Stimulated activated CD8-positive, alpha-beta memory T cell treated with anti-CD3 and anti-CD28 coated beads, Interleukin-15, amount 100 ng/mL, for 48 hours (primary cell): ENCODE measurements at regions not wholly inside any gene's neighbourhood (a gene's known extent, or its start where the extent isn't known, plus 50 kb on each side); places are given as distances from the start of the nearest gene placed in this dataset.
"Not testable (repeated sequence)": the region's sequence is repeated elsewhere in the genome, so short reads cannot be mapped to it uniquely, and the experiment has no call there.

ENCODE experiments used
- DNase-seq, 2 donors: peaks; one replicate each; pipeline ENCODE4 v3.0.0-alpha.2; 2020; ENCODE audit warnings: low read depth in 2 of 2

DNA sequence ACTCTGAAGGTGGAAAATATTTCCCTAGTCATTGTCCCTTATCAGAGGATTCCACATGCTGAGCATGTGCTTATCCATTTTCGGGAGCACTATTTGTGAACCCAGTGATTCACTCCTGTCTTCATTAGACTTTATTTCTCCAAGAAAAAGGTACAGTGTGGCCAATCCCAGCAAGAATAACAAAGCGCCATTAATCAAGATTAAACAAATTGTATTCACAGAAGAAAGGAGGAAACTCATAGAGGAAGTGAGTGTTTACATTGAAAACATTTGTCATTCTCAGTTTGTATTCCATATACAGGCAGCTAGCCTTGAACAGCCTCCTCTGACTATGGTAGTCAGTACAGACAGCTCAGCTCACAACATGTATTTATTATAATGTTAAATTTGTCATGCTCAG, 1669.9 kb upstream of the SPRY2 start:
- no peak for DNase-seq

DNA sequence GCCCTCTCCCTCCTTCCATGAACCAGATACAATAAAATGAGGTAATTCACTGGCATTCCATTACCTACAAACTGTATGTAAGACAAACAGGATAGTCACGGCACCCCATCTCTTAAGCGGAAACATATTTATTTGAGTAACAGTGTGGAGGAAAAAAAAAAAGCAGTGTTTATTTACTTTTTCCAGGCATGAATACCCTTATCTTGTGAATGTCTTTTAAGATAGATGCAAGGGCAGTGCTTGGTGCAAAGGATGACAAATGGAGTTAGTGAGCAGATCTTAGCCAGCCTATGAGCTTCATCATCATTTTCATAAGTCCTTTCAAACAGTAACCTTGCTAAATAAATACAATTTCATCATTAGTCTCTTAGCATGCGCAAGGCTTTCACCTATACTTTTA, 1661.8 kb upstream of the SPRY2 start:
- no peak for DNase-seq

- no peak for DNase-seq
These were observed 1654.4 kb upstream of the SPRY2 start for GRCh38 chr13:81995316-81995715.

DNA sequence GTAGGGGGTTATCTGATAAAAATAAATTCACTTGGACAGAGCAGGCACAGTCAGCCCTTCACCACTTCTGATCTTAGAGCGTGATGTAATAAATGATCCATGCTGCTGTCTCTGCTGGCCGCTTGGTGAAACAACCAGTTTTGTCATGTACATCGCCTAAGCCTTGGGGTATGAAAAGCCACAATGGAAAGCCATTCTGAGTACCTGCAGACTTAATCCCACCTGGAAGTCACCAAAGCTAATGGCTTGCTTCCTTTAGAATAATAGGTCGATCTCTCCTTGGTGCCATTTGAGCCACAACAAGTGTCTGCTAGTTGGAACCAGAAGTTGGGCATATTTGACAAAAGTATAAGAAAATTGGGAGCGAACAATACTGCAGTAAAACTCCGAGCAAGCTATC, 1649.7 kb upstream of the SPRY2 start:
- DNase-seq = no peak

GRCh38 chr13:81988567-81988966, 1647.6 kb upstream of the SPRY2 start:
- DNase-seq = no peak

DNA sequence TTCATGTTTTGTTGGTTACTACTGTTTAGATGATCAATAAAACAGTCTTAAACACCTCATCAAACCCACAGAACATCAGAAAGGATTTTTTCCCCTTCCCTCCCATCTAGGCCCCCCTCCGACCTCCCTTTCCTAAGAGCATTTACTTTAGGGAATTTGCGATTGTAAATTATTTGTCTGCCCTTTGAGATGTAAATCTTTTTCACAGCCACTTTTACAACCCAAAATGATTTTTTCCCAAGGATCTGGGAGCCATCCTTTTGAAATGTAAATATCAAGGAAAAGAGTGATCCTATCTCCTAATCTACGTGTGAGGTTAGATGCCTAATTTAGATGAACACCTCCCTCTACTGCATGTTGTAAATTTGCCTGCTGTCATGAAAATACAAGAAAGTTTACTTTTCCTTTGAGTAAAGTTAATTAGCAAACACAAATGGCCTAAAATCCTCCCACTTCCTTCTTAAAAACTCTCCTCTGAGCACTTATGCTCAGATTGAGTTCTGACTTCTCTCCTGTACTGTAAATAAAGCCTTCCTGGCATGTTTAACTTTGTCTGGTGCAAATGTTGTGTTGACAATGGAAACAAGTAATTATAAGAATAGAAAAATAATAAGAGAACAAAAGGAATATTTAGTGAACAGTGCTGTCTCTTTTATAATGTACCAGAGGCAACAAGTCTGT, 1646.9 kb upstream of the SPRY2 start:
- DNase-seq = no peak

- DNase-seq = no peak
These were observed 1646.2 kb upstream of the SPRY2 start for GRCh38 chr13:81987159-81987558.

- DNase-seq = no peak
These were observed 1645.4 kb upstream of the SPRY2 start for GRCh38 chr13:81986308-81986707.

DNA sequence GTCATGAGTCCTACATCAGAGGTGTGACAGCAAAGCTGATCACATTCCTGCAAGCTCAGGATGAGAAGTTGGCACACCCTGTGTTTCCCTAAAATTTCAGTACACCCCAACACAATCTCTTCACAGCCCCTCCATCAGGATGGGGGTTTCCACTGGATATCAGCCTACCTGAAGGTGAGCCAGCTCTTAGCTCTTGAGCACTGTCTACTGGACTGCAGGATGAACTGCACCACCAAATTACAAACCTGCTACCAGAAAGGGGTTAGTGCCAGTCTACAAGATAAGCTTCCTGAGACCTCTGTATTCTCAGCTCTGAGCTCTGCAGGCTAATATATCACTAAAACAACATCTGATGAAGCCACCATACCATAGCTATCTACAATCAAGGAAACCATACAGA, 1616.2 kb upstream of the SPRY2 start:
- DNase-seq = no peak

DNA sequence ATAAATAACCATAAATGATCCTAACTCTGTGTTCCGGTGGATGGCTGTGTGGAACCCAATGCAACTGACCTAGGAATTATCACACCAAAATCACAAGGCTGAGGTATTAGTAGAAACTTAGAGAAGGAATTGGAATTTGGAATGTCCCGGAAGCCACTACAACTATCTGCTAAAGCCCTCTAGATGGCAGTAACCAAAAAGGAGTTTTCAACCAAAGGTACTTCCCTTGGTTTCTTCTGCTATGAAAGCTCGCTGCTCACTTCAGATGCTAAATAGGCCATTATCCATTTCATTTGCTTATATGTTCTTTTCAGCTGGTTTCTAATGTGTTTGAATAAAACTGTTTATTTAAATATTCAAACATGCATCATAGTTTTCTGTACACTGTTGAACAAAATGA, 1589.1 kb upstream of the SPRY2 start:
- no peak for DNase-seq

- no peak for DNase-seq
These were observed 1586.4 kb upstream of the SPRY2 start for GRCh38 chr13:81927347-81927746.

GRCh38 chr13:81917810-81918209, 1576.9 kb upstream of the SPRY2 start:
- DNase-seq = no peak

DNA sequence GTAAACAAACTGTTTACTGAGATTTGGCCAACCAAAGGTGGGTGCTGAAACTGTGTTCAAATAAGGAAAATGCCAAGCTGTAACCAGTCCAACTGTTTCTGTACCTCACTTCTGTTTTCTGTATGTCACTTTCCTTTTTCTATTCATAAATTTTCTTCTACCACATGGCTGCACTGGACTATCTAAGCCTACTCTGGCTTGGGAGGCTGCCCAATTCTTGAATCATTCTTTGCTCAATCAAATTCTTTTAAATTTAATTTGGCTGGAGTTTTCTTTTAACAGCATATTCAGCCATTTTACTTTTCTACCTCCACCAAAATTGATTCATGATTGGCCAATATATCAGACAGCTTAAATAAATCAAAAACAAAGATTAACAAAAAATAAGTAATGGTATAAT, 1575.5 kb upstream of the SPRY2 start:
- DNase-seq = no peak

DNA sequence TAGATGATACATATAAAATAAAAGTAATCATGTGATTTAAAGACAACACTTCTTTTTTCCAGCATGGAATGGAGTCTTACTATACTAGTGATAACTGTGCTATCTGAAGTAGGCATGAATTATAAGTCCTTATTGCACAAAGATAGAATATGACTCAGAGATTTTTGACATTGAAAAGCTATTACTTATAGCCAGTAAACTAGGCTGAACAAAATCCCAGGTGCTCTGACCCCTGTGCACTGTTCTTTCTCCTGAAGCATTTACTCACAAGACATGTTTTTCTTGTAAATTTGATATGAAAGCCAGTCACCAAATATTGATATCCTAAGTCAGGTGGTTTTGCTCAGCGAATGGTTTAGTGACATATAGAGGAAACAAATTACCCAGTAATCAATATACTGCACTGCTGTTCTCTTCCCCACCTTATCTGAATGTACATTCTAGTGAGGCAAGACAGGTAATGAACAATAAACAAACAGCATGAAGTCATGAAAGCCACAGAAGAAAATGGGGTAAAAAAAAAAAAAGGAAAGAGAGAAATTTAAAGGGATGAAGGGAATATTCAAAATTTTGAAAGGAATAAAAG, 1567.0 kb upstream of the SPRY2 start:
- DNase-seq = no peak

DNA sequence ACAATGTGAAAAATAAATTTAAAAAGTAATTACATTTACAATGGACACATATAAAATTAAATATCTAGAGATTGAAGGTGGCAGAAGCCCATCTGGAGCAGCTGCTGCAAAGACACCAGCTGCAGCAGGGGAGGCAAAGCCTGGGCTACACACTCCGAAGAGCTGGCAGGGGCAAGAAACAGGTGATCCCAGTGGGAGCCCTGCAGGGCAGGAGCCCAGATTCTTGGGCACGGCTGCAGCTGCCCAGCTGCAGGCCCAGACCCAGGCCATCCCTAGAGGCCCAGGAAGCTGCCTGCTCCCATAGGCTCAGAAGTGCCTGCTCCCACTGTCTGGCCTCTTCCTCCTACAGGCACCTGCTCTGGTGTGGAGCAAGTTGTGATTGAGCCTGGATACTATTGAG, 1547.9 kb upstream of the SPRY2 start:
- DNase-seq = no peak

DNA sequence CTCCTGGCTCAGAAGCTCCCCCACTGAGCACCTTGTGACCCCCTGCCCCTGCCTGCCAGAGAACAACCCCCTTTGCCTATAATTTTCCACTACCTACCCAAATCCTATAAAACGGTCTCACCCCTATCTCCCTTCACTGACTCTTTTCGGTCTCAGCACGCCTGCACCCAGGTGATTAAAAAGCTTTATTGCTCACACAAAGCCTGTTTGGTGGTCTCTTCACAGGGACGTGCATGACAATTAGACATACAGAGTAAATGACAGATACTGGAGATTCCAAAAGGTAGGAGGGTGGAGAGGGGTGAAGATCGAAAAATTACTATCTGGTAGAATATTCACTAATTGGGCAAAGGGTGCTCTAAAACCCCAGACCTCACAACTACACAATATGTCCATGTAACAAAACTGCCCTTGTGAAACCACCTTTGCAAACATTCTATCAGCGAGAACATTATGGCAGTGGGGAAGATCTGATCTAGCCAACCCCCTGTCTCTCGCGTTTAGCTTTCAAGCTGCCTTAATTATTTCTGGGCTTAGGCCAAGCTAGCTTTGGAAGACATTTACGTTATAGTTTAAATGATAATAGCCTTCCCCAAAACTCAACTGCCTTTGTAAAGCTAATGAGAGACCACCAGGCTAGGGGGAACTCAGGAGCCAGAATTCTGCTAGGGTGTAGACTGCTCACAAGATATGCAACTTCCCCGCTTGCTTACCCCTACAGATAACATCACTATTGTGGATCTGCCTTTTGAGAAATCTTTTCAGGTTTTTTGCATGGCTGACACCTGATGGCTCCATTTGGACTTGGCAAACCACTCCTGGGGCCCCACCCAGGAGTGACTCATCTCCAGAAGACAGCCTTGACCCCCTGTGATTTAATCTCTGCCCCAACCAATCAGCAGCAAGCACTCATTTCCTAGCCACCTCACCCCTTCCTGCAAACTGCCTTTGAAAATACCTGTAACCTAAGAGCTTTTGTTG, 1534.0 kb upstream of the SPRY2 start:
- DNase-seq = no peak

DNA sequence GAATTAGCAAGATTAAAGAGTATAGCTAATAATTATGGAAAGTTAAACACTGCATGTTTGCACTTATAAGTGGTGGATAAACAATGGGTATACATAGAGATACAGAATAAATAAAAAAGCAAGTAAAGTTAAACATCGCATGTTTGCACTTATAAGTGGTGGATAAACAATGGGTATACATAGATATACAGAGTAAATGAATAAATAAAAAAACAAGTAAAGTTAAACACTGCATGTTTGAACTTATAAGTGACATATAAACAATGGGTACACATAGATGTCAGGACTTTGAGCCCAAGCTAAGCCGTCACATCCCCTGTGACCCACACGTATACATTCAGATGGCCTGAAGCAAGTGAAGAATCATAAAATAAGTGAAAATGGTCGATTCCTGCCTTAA, 1533.3 kb upstream of the SPRY2 start:
- DNase-seq = no peak

- no peak for DNase-seq
These were observed 1531.7 kb upstream of the SPRY2 start for GRCh38 chr13:81872581-81872980.

- DNase-seq = not testable (repeated sequence)
These were observed 1530.9 kb upstream of the SPRY2 start for GRCh38 chr13:81871751-81872325.

DNA sequence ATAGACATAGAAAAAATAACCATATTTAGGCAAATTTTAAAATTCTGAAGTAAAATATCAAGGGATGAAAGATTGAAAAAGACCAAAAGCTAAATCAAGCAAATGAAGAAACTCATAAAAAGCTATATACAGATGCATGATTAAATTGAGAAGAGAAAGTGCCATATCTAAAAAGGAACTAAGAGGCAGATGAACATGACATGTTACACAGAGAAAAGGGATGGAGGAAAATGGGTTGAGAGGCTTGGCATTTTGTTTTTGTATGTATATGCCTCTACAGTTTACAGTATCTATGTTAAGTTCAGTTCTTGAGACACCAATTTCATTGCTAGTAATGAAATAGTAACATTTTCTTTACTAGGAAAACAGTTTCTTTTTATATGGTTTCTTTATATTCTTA, 1507.4 kb upstream of the SPRY2 start:
- no peak for DNase-seq

- no peak for DNase-seq
These were observed 1505.8 kb upstream of the SPRY2 start for GRCh38 chr13:81846771-81847170.

DNA sequence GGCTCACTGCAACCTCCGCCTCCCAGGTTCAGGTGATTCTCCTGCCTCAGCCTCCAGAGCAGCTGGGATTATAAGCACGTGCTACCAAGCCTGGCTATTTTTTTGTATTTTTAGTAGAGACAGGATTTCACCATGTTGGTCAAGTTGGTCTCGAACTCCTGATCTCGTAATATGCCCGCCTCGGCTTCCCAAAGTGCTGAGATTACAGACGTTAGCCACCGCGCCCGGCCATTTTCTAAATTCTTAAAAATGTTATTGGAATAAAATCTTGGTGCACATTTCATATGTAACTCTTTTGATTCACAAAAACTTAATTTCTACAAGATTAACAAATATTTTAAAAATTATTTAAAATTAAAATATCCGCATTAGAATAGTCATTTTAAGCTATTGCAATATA, 1480.3 kb upstream of the SPRY2 start:
- DNase-seq = no peak
